ENCODE measurements at regions not wholly inside any gene's neighbourhood (a gene's known extent, or its start where the extent isn't known, plus 50 kb on each side); places are given as distances from the start of the nearest gene placed in this dataset.
"Not testable (repeated sequence)": the region's sequence is repeated elsewhere in the genome, so short reads cannot be mapped to it uniquely, and the experiment has no call there.

DNA sequence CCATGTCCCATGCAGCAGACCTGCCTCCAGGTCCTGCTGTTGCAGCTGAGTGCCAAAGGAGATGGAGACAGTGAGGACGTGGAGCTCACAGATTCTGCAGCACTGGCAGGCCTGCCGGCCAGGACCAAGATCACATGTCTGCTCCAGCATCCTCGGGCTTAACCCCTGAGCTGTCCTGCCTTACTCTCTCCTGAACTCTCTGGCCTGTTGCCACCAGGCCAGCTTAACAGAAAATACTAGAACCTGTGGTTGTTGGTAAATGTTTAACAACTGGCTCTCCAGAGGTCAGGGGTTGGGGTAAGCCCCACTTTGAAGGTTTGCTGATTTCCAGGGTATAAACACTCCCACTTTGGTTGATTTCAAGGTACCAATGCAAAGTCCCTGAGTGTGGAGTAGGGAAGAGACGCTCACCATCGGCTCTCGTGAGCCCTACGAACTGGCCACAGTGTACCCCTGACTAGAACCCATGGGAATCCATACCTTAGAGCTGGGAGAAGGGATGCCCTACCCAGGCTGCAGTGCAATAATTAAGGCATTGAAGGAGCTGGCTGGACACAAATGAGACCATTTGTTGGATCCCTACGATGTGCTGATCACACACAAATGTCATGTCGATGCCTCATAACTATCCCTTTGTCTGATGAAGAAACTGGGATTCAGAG, 147.9 kb downstream of the OR4M2 start:
- TF ChIP-seq, protein P1, sequence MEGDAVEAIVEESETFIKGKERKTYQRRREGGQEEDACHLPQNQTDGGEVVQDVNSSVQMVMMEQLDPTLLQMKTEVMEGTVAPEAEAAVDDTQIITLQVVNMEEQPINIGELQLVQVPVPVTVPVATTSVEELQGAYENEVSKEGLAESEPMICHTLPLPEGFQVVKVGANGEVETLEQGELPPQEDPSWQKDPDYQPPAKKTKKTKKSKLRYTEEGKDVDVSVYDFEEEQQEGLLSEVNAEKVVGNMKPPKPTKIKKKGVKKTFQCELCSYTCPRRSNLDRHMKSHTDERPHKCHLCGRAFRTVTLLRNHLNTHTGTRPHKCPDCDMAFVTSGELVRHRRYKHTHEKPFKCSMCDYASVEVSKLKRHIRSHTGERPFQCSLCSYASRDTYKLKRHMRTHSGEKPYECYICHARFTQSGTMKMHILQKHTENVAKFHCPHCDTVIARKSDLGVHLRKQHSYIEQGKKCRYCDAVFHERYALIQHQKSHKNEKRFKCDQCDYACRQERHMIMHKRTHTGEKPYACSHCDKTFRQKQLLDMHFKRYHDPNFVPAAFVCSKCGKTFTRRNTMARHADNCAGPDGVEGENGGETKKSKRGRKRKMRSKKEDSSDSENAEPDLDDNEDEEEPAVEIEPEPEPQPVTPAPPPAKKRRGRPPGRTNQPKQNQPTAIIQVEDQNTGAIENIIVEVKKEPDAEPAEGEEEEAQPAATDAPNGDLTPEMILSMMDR (conservative IDR thresholded peaks at IDR 0.05; ENCODE audit: low read depth, low read length) = no peak
- no peak overlapping the region for H3K4me3 ChIP-seq (ENCODE audit: low read depth, low read length)
- DNase-seq (ENCODE audit: low read depth) = no peak

DNA sequence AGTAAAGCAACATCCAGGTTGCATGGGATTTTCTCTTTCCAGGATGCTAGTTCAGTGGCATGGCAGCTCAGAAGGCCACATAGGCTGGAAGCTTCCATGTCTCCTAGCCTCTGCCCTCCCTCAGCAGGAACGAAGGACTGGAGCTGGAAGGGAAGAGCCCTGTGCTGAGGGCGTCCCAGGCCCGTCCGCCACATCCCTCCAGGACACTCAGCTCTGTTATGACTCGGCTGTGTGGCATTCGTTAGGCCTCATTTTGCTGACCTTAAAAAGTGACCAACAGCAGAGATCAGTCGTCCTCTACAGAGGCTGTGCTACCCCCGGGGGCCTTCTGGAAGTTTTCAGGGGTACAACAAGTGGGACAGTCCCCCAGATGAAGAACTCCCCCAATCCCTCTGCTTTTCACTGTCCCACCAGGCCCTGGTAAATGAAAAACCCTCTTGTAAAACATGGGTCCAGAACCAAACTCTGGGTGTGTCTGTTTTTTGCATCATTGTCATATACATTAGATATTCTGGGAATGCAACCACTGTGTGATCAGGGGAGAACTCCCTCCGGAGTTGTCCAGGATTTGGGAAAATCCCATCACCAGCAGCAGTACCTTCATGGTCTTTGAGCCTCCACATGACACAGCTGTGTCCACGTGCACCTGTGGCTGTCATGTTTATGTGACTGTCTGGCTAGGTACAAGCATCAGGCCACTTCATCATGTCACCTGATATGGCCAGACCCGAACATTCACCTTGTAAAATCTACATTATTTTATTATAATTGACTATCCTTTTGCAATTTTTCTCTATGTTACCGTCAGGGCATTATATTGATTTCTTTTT, 149.9 kb downstream of the OR4M2 start:
- TF ChIP-seq, protein P1 (conservative IDR thresholded peaks at IDR 0.05; ENCODE audit: low read depth, low read length) = no peak
- no peak overlapping the region for H3K4me3 ChIP-seq (ENCODE audit: low read depth, low read length)
- DNase-seq (ENCODE audit: low read depth) = no peak

DNA sequence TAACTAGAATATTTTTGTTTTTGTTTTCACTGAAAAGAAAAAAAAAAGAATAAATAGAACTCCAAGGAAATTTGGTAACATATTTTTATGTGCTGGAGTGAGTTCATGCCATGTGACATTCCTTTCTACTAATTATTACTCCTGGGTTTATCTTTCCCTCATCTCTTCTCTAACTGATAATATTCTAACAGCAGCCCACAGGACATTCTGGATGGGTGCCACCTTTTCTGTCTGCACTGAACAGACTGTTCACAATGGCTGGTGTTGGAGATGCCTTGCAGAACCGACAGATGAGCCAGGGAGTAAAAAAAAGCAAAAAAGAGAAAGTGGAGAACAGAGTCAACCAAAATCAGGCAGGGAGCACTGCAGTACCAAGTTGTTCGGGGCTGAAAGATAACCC, 151.3 kb downstream of the OR4M2 start:
- H3K4me3 ChIP-seq (ENCODE audit: low read depth, low read length) = no peak overlapping the region
- no peak for DNase-seq (ENCODE audit: low read depth)
- TF ChIP-seq, protein P1 (conservative IDR thresholded peaks at IDR 0.05; ENCODE audit: low read depth, low read length) = no peak

DNA sequence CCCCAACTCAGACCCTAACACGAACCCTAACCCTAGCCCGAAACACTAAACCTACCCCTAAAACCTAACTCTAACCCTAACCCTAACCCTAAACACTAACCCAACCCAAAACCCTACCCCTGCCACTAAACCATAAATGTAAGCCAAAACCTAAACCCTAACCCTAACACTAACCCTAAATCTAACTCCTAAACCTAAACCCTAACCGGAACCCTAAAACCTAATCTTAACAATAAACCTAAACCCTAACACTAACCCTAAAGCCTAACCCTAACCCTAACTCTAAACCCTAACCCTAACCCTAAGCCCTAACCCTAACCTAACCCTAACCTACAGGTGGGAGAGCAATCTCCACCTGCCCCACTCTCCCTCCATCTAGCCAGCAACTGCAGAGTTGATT, 152.3 kb downstream of the OR4M2 start:
- no peak for DNase-seq (ENCODE audit: low read depth)
- H3K4me3 ChIP-seq (ENCODE audit: low read depth, low read length) = no peak overlapping the region
- TF ChIP-seq, protein P1 (conservative IDR thresholded peaks at IDR 0.05; ENCODE audit: low read depth, low read length) = no peak

DNA sequence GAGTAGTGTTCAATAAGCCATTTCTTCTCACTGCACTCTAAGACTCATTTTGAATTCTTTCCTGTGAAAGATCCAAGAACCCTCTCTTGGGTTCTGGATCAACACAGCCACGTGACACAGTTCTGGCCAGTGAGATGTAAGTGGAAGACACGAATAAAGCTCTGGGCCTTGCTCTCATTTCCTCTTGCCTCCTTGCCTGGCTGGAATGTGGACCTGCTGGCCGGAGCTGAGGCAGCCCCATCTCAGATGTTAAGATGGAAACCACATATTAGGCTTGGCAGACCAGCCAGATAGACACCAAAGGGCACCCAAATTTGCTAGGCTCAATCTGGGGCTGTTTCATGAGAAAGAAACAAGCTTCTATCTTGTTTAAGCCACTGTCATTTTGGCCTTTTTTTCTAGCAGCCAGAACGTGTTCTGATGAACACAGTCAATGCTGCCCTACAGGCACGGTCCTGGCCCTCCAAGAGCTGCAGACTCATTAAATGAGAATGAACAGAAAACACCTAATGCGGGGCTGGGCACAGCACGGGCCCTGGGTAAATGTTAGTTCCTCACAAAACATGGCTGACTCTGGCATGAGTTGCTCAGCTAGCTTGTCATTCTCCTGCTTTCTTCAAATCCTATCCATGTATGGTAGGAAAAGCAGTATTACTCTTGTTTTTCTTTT, 155.1 kb downstream of the OR4M2 start:
- H3K4me3 ChIP-seq (ENCODE audit: low read depth, low read length) = not testable (repeated sequence)

DNA sequence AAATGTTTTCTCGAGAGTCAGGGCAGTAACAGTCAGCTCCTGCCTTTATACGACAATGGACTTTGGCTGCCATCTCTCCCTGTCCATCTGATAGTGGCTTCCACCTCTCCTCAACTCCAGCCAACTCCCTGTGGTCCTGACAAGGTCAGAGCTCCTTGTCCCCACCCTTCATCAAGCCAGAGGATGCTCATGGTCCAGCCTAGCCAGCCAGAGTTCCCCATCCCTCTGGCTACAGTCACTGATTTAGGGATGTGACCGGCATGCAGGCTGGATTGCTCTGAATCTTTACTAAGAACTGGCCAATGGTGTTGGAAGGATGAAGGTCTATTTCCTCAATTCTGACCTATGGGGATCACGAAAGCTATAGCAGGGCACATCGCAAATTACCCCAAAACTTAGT, 156.1 kb downstream of the OR4M2 start:
- TF ChIP-seq, protein P1 (conservative IDR thresholded peaks at IDR 0.05; ENCODE audit: low read depth, low read length) = no peak
- no peak overlapping the region for H3K4me3 ChIP-seq (ENCODE audit: low read depth, low read length)
- no peak for DNase-seq (ENCODE audit: low read depth)

More for the DNA sequence above, 155.1 kb downstream of the OR4M2 start:
- DNase-seq (ENCODE audit: low read depth) = not testable (repeated sequence)

DNA sequence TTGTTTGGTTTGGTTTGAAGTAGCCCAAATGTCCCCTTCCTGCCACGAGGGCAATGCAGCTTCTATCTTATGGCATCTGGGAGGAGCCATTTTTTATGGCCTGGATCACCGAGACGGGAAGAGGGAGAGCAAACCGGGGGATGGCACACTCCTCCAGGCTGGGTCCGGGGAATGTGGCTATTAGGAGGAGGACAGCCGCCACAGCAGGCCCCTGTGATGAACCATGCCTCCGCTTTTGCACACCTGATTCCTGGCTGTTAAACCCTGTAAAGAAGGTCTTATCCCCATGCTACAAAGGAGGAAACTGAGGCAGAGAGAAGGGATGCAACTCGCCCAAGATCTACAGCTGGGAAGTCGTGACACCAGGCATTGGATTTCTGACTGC, 157.6 kb downstream of the OR4M2 start:
- no peak for DNase-seq (ENCODE audit: low read depth)
- TF ChIP-seq, protein P1 (conservative IDR thresholded peaks at IDR 0.05; ENCODE audit: low read depth, low read length) = no peak
- no peak overlapping the region for H3K4me3 ChIP-seq (ENCODE audit: low read depth, low read length)

DNA sequence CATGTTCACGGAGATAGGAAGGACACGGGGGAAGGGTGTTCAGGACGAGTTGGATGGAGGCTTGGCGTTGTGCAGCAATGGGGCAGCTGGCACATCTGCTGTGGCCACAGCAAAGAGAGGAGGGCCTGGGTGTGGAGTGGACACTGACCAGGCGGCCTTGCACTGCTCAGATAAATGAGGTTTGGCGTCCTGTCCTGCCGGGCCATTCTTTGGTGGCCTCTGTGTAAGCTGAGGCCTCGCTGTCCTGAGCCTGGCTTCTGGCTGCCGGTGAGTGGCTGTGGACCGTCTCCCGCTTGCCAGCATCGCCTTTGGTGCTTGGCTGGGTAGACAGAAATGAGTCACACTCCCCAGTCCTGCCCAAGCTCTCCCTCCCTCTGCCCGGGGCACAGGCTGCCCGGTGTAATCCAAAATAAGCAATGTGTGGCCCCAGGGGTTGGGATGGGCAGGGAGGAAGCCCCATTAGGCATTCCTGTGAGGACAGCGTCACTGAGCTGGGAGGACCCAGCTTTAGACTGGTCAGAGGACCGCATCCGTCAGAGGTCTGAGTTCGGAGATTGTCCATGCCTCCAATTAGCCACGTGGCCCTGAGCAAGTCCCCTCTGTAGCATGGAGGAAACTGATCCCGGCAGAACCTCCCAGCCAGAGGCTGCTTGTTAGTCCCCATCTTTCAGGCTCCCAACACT, 158.1 kb downstream of the OR4M2 start:
- not testable (repeated sequence) for DNase-seq (ENCODE audit: low read depth); H3K4me3 ChIP-seq (ENCODE audit: low read depth, low read length)

DNA sequence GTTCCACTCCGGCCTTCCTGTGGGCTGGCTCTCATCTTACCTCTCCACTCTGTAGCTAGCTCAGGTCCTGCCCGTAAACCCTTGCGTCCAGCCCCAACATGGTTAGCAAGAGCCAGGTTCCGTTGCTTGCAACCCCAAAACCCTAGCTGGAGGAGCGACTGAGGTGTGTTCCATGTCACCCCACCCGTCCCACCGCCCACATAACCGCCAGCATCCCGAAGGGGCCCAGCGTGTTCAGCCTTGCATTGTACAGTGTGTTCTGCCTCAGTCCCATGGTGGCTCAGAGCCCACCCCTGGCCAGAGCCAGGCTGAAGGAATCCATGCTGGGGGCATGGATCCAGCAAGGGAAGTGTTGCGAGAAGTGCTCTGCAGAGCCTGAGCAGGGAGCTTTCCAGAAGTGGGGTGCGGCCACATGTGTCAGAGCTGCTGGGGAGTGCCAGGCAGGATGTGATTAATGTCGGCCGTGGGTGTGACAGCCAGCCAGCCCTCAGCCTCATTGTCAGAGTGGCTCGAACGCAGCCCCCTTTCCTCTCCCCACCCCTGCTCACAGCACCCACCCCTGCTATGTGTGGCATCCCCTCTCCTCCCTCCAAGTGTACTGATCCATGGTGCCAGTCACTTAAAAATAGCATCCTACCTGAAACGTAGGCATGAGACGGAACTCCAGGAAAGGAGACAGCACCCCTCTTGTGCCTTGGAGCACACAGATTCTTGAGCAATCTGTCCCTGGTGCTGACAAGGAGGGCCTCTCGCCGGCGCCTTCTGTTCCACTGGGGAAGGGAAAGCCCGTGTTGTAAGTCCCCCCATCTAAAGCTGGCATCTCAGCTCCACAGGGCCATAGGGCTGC, 158.9 kb downstream of the OR4M2 start:
- H3K4me3 ChIP-seq (ENCODE audit: low read depth, low read length); DNase-seq (ENCODE audit: low read depth): not testable (repeated sequence)
